AG08396 (cell line): ENCODE measurements at regions not wholly inside any gene's neighbourhood (a gene's known extent, or its start where the extent isn't known, plus 50 kb on each side); places are given as distances from the start of the nearest gene placed in this dataset.
A peak's percentile ranks its signal among the peaks of the same experiment; 100 is the strongest.

ENCODE experiments used
- DNase-seq: peaks from one replicate; pipeline ENCODE4 v3.0.0; 2012; ENCODE audit warnings: low spot score, mixed read lengths

- DNase-seq = no peak
These were observed 173.7 kb downstream of the HS3ST3B1 start for GRCh38 chr17:14474591-14474990.

DNA sequence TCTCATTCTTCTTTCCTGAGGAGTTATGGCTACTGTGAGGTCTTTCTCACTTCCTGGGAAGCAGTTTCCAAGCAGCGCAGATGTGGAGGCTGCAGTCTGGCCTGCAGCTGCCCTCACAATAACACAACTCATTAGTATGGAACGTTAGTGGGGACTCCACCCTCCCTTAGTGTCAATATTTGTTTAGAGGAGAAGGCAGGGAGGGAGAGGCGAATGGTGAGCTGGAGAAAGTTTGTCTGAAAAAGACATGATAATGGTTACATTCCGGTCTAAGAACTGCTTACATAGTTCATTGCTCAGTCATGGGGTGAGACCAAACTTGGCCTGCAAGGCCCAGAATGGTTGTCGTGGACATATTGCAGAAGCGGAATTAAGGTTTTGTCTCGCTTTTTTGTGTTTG lies 170.2 kb downstream of the HS3ST3B1 start:
- peak; percentile 78 for DNase-seq

GRCh38 chr17:14470417-14470816 lies 169.5 kb downstream of the HS3ST3B1 start:
- no peak for DNase-seq

DNA sequence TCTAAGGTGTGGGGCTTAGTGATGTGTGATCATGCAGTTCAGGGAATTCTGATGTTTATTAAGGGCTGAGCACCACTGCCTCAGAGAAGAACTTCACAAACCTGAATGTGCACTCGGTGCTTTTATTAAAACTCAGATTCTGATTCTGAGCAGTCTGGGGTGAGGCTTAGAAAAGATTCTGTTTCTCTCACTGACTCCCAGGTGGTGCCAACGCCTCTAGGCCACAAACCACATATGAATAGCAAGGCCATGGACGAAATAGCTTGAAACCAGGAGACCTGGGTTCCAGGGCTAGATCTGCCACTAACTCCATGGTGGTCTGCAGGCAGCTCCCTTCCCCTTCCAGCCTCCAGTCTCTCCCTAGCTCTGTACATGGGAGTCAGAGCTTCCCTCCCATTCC lies 169.1 kb downstream of the HS3ST3B1 start:
- no peak for DNase-seq

- DNase-seq = no peak
These were observed 168.0 kb downstream of the HS3ST3B1 start for GRCh38 chr17:14468858-14469257.

DNA sequence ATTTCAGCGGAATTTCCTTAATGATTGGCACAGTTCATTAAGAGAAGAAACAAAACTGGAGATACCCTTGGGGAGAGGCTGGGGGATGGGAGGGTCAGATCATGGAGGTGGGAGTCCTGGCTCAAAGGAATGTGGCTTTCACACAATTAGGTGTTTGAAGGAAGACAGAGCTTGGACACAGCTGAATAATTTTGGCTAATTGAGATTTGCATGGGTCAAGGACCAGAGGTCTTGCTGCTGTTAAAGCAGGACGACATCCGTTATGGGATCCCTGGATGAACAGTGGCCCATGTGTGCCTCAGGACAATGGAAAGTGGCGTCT lies 160.3 kb downstream of the HS3ST3B1 start:
- no peak for DNase-seq

- no peak for DNase-seq
These were observed 159.8 kb downstream of the HS3ST3B1 start for GRCh38 chr17:14460516-14461226.

- DNase-seq = no peak
These were observed 159.1 kb downstream of the HS3ST3B1 start for GRCh38 chr17:14459955-14460354.

DNA sequence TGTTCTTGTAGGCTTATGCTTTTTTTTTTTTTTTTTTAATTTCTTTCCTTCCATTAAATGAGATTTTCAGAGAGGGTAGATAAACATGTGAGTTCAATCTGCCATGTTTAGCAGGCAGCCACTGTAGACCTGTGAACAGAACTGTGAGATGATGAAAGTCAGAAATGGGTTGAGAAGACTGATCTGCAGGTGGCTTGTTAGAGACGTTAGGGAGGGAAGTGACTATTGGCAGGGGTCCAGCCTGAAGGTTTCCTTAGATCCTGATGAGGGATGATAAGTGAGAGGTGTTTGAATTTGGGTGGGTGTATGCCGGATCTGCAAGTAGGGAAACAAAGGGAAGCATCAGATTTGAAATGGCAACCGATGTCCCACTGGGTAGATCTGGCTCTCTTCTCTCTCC lies 157.8 kb downstream of the HS3ST3B1 start:
- no peak for DNase-seq

- no peak for DNase-seq
These were observed 153.9 kb downstream of the HS3ST3B1 start for GRCh38 chr17:14454746-14455145.

DNA sequence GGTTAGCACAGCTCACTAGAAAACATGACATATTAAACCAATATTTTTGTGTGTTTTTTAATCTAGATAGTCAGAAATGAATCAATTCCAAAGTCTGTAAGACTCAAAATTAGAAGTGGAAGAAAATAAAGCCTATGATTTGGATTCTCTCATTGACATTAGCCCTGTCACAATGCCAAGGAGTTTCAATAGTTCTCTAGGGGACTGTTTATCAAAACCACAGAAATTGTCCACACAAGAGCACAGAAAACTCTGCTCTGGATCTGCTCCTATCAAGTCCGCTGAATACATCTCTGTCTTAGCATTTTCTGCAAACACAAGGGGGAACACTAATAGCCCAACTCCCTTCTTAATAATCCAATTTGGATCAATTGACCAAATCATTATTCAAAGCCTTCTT lies 152.0 kb downstream of the HS3ST3B1 start:
- DNase-seq = no peak

GRCh38 chr17:14451729-14452191 lies 150.9 kb downstream of the HS3ST3B1 start:
- DNase-seq = no peak

GRCh38 chr17:14448818-14449217 lies 147.9 kb downstream of the HS3ST3B1 start:
- DNase-seq = peak; percentile 16

- peak; percentile 21 for DNase-seq
These were observed 145.9 kb downstream of the HS3ST3B1 start for GRCh38 chr17:14446825-14447224.

GRCh38 chr17:14444915-14445314 lies 144.0 kb downstream of the HS3ST3B1 start:
- DNase-seq = no peak

DNA sequence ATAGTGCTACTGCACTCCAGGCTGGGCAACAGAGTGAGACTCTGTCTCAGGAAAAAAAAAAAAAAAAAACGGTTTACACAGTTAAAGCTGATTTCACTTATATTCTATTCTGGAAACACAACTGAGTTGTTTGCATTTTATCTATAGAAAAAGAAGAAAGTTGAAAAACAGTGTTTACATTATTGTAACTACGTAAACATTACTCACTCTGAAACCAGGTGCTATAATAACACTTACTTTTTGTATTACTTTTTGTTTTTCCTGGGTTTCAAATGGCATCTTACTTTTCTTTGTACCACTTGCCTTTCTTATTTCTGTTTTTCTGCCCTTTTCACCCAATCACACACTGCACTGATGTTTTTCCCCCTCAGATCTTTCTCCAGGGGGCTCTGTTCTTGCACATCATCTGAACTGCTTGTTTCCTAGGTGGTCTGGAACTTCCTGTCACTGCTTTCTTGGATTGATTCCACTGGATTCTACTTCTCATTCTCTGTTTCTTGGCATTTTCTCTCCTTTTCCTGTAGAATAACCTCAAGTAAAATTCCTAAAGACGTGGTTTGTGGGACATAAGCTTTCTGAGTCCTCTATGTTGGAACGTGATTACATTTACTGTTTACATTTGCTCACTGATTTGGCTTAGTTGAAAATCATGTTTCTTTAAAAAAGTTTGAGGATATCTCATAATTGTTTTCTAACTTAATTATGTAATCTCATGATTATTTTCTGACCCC lies 142.1 kb downstream of the HS3ST3B1 start:
- no peak for DNase-seq

DNA sequence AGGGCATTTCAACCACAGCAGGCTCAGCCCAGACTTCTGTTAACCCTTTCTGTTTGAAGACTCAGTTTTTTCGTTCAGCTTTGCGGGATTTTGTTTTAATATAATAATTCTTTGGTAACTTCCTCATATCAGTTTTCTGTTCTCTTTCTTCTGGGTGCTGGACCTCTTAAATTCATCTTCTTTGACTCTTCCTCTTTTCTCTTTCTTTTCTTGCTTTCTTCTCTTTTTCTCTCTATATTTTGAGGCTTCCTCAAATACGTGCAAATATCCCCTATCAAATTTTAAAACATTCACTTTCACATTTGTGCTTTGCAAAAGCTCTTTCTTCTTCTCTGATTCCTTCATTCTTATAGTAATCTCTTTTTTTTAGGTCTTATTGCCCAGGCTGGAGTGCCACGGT lies 136.3 kb downstream of the HS3ST3B1 start:
- DNase-seq = no peak

- no peak for DNase-seq
These were observed 135.4 kb downstream of the HS3ST3B1 start for GRCh38 chr17:14436266-14436665.

DNA sequence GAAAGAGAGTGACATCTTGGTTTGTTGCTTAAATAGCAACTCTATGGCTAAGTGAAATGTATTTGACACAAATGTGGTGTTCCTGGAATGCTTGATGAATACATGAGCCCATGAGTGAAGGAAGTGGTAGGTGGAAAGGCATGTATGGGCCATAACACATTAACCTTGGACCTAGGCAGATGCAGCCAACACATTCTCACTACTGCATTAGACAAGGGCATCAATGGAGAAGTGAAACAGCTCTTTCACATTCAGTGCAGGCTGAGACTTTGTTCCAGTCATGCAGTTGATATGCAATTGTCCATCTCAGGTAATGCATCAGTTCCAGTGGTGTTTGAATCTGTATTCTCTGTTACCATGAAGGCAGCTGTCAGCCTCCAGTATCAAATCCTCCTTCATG lies 133.6 kb downstream of the HS3ST3B1 start:
- DNase-seq = no peak

DNA sequence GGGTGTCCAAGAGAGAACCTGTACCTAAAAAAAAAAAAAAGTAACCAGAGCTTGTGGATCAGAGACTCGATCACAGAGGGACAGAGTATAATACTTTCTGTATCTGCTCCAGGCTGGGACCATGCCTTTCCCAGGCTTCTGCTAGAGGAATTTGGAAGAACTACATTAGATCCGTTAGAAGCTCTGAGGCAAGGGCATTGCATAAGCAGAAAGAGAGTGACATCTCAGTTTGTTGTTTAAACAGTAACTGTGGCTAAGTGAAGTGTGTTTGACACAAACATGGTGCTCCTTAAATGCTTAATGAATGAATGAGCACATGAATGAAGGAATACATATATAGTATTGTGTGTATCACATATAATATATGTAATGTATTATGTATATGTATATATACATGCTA lies 131.2 kb downstream of the HS3ST3B1 start:
- DNase-seq = no peak

GRCh38 chr17:14429084-14429483 lies 128.2 kb downstream of the HS3ST3B1 start:
- no peak for DNase-seq

DNA sequence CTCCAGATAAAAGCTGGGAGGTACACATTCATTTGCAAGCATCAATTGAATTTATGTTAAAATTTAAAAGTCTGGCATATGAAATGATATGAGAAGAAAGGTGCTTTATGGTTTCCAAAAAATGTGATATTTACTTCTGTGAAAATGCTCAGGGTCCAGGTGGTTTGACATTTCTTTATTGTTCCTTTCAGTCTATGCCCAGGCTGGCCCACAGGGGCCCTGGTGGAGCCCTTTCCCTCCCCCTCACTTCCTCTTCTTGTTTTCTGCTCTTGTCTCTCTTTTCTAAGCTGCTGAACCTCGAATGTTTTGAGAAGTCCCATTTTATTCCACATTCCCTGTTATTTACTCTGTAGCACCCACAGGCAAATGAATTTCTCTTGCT lies 127.8 kb downstream of the HS3ST3B1 start:
- DNase-seq = no peak

DNA sequence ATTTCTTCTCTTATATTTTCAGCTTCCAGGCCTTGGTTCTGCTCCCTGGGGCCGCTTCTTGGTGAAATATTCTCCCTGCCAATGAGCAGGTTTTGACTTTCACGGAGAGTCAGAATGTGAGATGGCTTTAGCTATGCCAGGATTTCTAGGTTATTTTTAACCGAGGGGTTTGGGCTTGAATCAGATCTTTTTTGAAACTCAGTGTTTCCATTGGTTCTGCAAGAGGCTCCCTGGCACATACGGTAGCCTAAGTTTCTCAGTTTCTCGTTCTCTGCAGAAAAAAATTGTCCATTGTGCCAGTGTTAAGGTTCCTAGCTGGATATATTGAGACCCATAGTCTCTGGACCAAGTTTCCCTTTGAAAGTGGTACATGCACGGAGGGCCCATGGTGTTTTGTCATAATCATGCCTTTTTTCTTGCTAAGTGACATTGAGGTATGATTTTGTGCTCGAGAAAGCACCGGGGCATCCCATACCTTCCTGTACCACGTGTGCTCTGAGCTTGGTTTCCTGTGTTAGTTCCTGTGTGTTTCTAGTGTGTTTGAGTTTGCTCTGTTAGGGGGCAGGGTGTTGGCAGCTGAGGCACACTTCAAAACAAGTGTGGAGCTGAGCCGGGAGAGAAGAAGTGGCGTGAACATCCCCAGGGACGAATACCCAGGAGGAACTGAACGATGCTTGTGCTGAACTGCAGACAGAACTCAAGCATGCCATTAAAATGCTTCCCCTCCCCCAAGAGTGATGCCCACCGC lies 127.2 kb downstream of the HS3ST3B1 start:
- DNase-seq = no peak
